ENCODE measurements at regions not wholly inside any gene's neighbourhood (a gene's known extent, or its start where the extent isn't known, plus 50 kb on each side); places are given as distances from the start of the nearest gene placed in this dataset.

- no peak for DNase-seq
Observed at GRCh38 chr10:36087006-36088005, 445.2 kb upstream of the FZD8 start.

DNA sequence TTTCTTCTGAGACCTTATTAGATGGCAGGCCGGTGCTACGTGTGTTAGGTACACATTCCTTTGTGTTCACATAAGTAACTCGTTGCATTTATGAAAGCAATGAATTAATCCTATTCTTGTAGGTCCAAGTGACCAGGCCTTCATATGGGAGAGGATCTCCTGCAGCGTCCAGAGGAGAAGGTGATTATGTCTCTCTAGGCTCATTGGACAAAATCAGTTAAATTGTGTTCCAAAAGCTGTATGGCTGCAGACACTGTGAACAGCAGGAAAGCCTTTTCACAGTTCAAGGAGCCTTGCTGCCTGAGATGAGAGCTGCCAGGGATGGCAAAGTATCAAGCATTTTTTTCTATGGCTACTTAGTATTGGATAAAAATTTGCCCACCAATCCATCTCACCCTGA is 433.1 kb upstream of the FZD8 start:
- DNase-seq: no peak

DNA sequence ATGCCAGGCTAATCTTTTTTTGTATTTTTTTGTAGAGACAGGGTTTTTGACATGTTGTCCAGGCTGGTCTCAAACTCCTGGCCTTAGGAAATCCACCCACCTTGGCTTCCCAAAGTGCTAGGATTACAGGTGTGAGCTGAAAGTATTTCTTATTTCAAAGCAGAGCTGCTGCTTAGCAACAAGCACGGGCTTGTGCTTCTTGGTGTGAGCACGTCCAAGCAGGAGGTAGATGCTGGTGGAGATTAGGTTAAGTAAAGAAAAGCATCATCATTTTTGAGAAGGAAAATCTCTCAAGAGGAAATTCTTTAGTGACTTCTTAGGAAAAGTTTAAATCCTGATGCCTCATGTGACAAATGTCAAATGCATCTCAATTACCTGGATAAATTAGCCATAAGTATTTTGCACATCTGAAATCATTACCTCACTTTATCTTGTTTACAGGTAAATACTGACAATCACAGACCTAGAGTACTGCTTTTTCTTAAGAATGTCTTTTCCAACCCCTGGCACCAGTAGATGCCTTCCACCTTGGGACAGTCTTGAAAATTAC is 431.8 kb upstream of the FZD8 start:
- DNase-seq: no peak

DNA sequence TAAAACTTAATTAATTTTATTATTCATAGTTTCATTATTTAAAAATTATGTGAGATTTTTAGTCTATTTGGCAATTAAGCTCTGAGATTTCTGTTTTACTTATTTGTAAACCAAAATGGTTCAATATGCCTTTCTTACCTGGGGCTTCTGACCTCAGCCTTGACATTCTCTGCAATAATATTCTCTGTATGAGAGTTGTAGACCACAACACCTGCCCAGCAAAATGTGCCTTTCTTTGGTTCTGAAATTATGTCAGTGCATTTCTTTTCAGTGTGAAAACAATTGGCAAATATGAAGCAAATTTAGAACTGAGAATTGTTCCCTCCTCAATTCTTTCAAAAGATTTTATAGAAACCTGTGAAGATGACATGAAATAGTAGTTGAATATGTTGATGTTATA is 426.4 kb upstream of the FZD8 start:
- DNase-seq: no peak

GRCh38 chr10:36067748-36068147 is 425.7 kb upstream of the FZD8 start:
- no peak for DNase-seq

DNA sequence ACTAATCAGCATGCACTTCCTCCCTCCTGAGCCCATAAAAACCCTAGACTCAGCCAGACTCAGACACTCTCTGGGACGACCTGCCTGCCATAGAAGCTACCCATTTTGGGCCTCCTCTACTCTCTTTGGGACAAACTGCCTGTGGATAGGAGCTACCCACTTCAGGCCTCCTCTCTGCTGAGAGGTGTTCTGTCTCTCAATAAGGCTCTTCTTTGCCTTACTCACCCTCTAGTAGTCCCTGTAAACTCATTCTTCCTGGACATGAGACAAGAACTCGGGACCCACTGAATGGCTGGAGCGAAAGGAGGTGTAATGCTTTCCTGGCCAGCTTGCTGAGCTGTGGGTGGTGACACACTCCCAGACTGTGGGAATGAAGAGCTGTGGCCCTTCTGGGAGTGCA is 424.8 kb upstream of the FZD8 start:
- no peak for DNase-seq

DNA sequence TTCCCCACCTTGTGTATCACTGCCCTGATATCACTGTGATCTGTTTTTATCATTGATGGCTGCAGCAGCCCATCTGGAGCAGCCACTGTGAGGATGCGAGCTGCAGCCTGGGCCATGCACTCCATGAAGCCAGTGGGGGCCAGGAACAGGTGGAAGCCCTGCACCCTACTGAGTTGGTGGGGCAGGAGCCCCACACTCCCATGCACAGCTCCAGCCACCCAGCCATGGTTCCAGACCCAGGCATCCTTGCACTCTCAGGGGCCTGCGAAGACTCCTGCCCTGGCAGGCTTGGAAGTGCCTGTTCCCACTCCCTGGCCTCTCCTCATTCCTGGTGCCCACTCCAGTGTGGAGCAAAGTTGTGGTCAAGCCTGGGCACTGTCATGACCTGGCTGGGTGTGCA is 424.0 kb upstream of the FZD8 start:
- DNase-seq: no peak

GRCh38 chr10:36063396-36063795 is 421.3 kb upstream of the FZD8 start:
- DNase-seq: no peak

GRCh38 chr10:36057731-36058130 is 415.6 kb upstream of the FZD8 start:
- no peak for DNase-seq

GRCh38 chr10:36057180-36057579 is 415.1 kb upstream of the FZD8 start:
- DNase-seq: no peak

- no peak for DNase-seq
Observed at GRCh38 chr10:36053775-36054174, 411.7 kb upstream of the FZD8 start.

- no peak for DNase-seq
Observed at GRCh38 chr10:36053271-36053670, 411.2 kb upstream of the FZD8 start.

GRCh38 chr10:36051500-36051991 is 409.4 kb upstream of the FZD8 start:
- no peak for DNase-seq

DNA sequence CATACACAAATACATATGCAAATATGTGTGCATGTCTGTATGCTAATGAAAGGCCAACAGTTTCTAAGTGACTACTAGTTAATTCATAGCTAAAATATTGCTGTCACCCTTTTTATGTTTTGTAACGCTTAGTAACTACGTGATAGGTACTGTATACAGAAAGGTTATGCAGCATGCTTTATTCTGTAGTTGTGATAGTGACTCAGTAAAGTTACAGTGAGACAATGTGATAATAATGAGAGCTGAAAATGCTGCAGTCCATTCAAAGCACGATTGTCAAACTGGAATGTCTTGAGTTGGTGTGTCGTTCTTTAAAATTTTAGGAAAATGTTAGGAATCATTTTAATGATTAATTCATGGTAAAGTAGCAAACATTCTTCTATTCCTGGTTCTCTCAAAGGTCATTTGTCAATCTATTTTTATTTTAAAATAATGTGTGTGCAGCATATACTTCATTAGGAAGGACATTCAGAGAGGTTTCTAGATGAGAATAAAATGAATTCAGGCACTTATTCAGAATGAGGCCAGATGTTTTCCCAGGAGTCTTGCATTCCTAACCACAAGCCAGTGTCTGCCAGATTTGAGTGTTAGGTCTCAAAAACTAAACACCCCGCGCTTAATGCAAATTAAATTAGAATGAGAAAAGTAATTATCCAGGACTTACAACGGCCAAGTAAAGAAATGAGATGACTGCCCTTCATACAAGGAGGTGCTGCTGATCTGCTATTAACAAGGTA is 408.8 kb upstream of the FZD8 start:
- no peak for DNase-seq

DNA sequence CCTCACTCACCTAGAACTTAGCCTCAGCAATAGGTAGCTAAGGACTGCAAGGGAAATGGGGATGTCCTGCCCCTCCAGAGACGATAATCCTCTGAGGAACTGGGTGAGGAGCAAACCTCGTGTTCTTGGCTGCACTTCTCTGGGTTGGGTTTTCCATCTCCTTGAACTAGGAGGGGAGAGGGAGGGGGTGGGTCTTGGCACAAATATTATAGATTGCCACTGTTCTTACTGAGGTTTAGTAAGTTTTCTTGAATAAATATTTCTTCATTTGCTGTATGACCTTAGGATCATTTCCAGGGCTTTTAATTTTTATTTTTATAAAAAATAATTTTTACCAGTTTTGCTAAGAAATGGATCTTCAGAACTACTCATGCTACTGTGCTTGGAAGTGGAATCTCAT is 406.7 kb upstream of the FZD8 start:
- DNase-seq: no peak

GRCh38 chr10:36048236-36048635 is 406.1 kb upstream of the FZD8 start:
- no peak for DNase-seq

- no peak for DNase-seq
Observed at GRCh38 chr10:36042135-36042534, 400.0 kb upstream of the FZD8 start.

GRCh38 chr10:36038316-36038955 is 396.3 kb upstream of the FZD8 start:
- no peak for DNase-seq

- DNase-seq: no peak
Observed at GRCh38 chr10:36036137-36036536, 394.0 kb upstream of the FZD8 start.

- no peak for DNase-seq
Observed at GRCh38 chr10:36033808-36034207, 391.7 kb upstream of the FZD8 start.

DNA sequence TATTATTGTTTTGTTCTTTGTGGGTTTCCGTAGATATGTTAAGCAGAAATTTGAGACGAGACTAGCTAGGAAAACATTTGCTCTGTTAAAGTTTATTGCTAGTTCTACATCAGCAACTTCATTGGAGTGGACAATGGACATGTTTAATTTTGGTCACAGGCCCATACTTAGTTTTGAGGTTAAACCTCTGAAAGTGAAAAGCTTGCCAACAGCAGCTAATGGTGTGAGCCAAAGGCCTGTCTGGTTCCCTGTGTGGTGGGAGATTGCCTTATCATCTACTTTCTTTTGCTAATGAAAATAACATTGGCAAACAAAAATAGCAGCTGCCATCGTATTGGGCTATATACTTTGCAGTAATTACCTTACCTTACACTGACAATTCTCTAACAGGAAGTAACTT is 388.4 kb upstream of the FZD8 start:
- DNase-seq: no peak

GRCh38 chr10:36026656-36027390 is 384.7 kb upstream of the FZD8 start:
- no peak for DNase-seq

All from inflammatory macrophage (primary cell).